ENCODE measurements at regions not wholly inside any gene's neighbourhood (a gene's known extent, or its start where the extent isn't known, plus 50 kb on each side); places are given as distances from the start of the nearest gene placed in this dataset.

DNA sequence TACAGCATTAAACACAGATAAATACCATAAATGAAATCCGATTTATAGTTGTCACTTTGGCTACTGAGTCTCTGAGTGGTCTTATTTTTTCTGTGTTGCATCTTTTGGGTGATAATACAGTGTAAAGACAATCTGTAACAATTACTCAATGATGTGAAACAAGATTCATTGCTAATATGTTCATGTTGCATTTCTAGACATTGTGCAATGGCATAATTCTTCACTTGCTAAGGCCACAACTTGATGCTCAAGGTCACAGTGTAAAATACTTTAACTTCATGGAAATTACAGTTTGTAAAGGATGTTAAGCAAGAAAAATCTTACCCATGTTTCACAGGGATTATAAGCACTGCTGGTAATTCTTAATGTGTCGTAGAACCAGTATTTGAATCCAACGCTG, 74.9 kb upstream of the SMLR1 start:
- ATAC-seq (ENCODE audit: insufficient read depth, low read depth) = no peak
- Histone ChIP-seq H3K4me3 (ENCODE audit: low read depth in 1 of 2, low read length in 2 of 2) (no peak overlapping the region), H3K79me2 (ENCODE audit: insufficient read depth, low read length) (no peaks in the 10 kb centered on the region)

DNA sequence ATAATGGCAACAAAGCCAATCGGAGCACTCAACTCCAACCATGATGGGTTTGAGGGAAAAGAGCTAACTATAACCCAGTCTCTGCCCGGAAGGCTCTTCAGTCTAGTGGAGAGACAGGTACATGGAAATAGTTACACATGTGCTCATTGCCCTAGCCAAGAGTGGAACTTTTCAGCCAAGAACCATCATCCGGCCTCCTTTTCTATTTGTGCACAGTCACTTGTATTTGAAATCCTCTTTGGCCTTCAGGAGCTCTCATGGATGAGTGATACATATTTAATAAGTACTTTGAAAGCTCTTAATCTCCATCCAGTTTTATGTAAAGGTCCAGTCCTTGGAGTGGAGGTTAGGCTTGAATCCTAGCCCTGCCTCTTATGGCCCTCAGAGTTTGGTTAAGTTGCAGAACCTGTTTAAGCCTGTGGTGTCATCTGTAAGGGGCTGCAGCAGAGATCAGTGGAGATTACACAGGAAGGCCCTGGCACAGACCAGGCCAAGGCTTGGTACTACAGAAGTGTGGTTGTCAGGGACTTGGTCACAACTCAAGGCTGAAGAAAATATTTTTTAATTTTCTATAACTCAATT, 72.3 kb upstream of the SMLR1 start:
- Histone ChIP-seq H3K27ac (ENCODE audit: low read length) (no peak overlapping the region), H3K9ac (ENCODE audit: low read depth, low read length) (no peak overlapping the region), H4K20me1 (ENCODE audit: insufficient read depth, low read length) (no peaks in the 10 kb centered on the region), H3K4me1 (ENCODE audit: insufficient read depth, low read length) (no peaks in the 10 kb centered on the region), H3K79me2 (ENCODE audit: insufficient read depth, low read length) (no peaks in the 10 kb centered on the region), H3K27me3 (ENCODE audit: insufficient read depth, low read length, poor library complexity) (no peaks in the 10 kb centered on the region), H3K9me3 (ENCODE audit: insufficient read depth, low read length, severe bottlenecking) (peaks cover 6% of the 10 kb centered on the region), H3K36me3 (ENCODE audit: insufficient read depth, low read length) (no peaks in the 10 kb centered on the region), H3K4me2 (ENCODE audit: insufficient read depth, low read length) (no peak overlapping the region), H3K4me3 (ENCODE audit: low read depth in 1 of 2, low read length in 2 of 2) (no peak overlapping the region), H2AFZ (ENCODE audit: low read depth, low read length) (no peak overlapping the region)
- TF ChIP-seq EZH2 (IDR thresholded peaks at IDR 0.05; ENCODE audit: borderline replicate concordance, low read depth, low read length, severe bottlenecking) = no peak
- TF ChIP-seq, protein P1, sequence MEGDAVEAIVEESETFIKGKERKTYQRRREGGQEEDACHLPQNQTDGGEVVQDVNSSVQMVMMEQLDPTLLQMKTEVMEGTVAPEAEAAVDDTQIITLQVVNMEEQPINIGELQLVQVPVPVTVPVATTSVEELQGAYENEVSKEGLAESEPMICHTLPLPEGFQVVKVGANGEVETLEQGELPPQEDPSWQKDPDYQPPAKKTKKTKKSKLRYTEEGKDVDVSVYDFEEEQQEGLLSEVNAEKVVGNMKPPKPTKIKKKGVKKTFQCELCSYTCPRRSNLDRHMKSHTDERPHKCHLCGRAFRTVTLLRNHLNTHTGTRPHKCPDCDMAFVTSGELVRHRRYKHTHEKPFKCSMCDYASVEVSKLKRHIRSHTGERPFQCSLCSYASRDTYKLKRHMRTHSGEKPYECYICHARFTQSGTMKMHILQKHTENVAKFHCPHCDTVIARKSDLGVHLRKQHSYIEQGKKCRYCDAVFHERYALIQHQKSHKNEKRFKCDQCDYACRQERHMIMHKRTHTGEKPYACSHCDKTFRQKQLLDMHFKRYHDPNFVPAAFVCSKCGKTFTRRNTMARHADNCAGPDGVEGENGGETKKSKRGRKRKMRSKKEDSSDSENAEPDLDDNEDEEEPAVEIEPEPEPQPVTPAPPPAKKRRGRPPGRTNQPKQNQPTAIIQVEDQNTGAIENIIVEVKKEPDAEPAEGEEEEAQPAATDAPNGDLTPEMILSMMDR (IDR thresholded peaks at IDR 0.05; ENCODE audit: borderline replicate concordance, extremely low read depth, low read length, poor library complexity, severe bottlenecking) = no peak
- no peak for DNase-seq
- no peak for ATAC-seq (ENCODE audit: insufficient read depth, low read depth)

More for the DNA sequence above, 74.9 kb upstream of the SMLR1 start:
- Histone ChIP-seq H3K27ac (ENCODE audit: low read length) (no peak overlapping the region), H4K20me1 (ENCODE audit: insufficient read depth, low read length) (no peaks in the 10 kb centered on the region), H3K36me3 (ENCODE audit: insufficient read depth, low read length) (no peaks in the 10 kb centered on the region), H3K9me3 (ENCODE audit: insufficient read depth, low read length, severe bottlenecking) (peaks cover 16% of the 10 kb centered on the region), H2AFZ (ENCODE audit: low read depth, low read length) (no peak overlapping the region), H3K9ac (ENCODE audit: low read depth, low read length) (no peak overlapping the region), H3K4me1 (ENCODE audit: insufficient read depth, low read length) (no peaks in the 10 kb centered on the region), H3K4me2 (ENCODE audit: insufficient read depth, low read length) (no peak overlapping the region), H3K27me3 (ENCODE audit: insufficient read depth, low read length, poor library complexity) (no peaks in the 10 kb centered on the region)
- no peak for TF ChIP-seq EZH2 (IDR thresholded peaks at IDR 0.05; ENCODE audit: borderline replicate concordance, low read depth, low read length, severe bottlenecking)
- TF ChIP-seq, protein P1 (IDR thresholded peaks at IDR 0.05; ENCODE audit: borderline replicate concordance, extremely low read depth, low read length, poor library complexity, severe bottlenecking) = no peak
- DNase-seq = no peak

DNA sequence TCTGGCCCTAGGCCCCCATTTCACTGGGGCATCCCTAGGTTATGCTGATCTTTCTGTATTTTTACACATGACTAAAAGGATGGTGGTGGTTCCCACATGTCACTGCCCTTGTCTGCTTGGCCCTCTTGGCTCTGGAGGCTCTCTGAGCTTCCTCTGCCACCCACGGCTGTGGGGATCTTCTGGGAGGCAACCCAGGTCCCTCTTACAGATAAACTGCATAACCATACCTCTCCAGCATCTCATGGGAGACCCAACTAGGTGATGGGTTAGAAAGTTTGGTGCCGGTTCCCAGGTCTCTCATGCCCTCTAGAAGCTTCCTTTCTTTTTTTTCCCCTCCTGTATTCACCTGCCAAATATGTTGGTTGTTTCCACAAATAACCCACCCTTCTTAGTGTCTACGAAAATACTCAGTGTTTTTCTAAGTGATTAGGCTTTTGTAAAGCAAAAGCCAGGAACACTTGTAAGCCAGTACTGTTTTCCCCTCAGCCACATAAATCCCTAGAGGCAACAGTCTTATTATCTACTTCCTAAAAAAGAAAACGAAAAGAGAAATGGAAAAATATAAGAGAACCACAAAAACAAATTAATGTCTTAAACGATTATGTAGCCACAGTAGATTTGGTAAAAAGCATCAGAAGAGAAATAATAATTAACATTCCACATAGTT, 71.7 kb upstream of the SMLR1 start:
- no peak overlapping the region for H3K4me2 ChIP-seq (ENCODE audit: insufficient read depth, low read length)
- no peak overlapping the region for H3K27ac ChIP-seq (ENCODE audit: low read length)
- no peaks in the 10 kb centered on the region for H3K27me3 ChIP-seq (ENCODE audit: insufficient read depth, low read length, poor library complexity)
- H3K4me1 ChIP-seq (ENCODE audit: insufficient read depth, low read length) = no peaks in the 10 kb centered on the region
- no peak overlapping the region for H2AFZ ChIP-seq (ENCODE audit: low read depth, low read length)
- no peaks in the 10 kb centered on the region for H4K20me1 ChIP-seq (ENCODE audit: insufficient read depth, low read length)
- peaks cover 2% of the 10 kb centered on the region for H3K9me3 ChIP-seq (ENCODE audit: insufficient read depth, low read length, severe bottlenecking)
- H3K4me3 ChIP-seq (ENCODE audit: low read depth in 1 of 2, low read length in 2 of 2) = no peak overlapping the region
- no peak for ATAC-seq (ENCODE audit: insufficient read depth, low read depth)
- TF ChIP-seq, protein P1 (IDR thresholded peaks at IDR 0.05; ENCODE audit: borderline replicate concordance, extremely low read depth, low read length, poor library complexity, severe bottlenecking) = no peak
- TF ChIP-seq EZH2 (IDR thresholded peaks at IDR 0.05; ENCODE audit: borderline replicate concordance, low read depth, low read length, severe bottlenecking) = no peak
- H3K9ac ChIP-seq (ENCODE audit: low read depth, low read length) = no peak overlapping the region
- no peak for DNase-seq
- H3K79me2 ChIP-seq (ENCODE audit: insufficient read depth, low read length) = no peaks in the 10 kb centered on the region
- H3K36me3 ChIP-seq (ENCODE audit: insufficient read depth, low read length) = no peaks in the 10 kb centered on the region
